ENCODE measurements at regions not wholly inside any gene's neighbourhood (a gene's known extent, or its start where the extent isn't known, plus 50 kb on each side); places are given as distances from the start of the nearest gene placed in this dataset.

DNA sequence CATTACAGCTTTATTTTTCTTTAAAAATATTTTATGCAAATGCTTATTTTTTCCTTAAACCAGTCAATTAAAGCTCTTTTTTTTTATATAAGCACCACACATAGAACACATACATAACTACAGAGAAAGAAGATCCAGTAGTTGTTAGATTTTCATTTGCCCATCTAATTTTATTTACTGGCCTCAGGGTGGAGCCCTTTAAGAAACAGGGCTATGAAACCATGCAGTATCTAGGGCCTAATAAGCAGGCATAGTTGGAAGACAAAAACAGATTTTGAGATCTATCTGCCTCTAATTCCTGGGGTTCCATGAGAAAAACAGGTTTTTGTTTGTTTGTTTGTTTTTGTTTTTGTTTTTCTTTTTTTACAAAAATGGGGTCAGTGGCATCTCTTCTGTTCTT lies 120.6 kb downstream of the BCHE start:
- TF ChIP-seq, protein P1, sequence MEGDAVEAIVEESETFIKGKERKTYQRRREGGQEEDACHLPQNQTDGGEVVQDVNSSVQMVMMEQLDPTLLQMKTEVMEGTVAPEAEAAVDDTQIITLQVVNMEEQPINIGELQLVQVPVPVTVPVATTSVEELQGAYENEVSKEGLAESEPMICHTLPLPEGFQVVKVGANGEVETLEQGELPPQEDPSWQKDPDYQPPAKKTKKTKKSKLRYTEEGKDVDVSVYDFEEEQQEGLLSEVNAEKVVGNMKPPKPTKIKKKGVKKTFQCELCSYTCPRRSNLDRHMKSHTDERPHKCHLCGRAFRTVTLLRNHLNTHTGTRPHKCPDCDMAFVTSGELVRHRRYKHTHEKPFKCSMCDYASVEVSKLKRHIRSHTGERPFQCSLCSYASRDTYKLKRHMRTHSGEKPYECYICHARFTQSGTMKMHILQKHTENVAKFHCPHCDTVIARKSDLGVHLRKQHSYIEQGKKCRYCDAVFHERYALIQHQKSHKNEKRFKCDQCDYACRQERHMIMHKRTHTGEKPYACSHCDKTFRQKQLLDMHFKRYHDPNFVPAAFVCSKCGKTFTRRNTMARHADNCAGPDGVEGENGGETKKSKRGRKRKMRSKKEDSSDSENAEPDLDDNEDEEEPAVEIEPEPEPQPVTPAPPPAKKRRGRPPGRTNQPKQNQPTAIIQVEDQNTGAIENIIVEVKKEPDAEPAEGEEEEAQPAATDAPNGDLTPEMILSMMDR (IDR thresholded peaks at IDR 0.05; ENCODE audit: low read depth, low read length, missing control alignments), result no peak
- no peak overlapping the region for H3K4me3 ChIP-seq (replicated peaks; ENCODE audit: low read depth, low read length)
- no peak for DNase-seq (ENCODE audit: extremely low read depth, low read depth)

- H3K4me3 ChIP-seq (replicated peaks; ENCODE audit: low read depth, low read length), result no peak overlapping the region
- no peak for DNase-seq (ENCODE audit: extremely low read depth, low read depth)
- TF ChIP-seq, protein P1 (IDR thresholded peaks at IDR 0.05; ENCODE audit: low read depth, low read length, missing control alignments), result no peak
Observed at GRCh38 chr3:165713479-165713878, 123.7 kb downstream of the BCHE start.

DNA sequence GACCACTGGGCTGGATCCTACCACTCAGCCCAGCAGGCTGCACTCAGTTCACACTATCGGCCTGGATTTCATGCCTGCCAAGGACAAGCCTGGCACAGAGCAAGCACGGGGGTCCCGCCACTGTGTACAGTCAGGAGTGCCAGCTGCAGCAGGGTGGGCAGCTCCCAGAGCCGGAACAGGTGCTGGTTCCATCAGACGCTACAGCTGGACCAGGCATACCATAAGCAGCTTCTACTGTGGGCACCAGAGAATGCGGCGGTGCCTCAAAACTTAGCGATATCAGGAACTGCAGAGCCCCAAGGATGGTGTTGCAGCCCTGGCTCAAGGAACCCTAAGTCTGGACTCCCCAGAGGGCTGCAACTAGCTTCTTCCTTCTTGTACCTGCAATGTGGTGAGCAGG lies 124.8 kb downstream of the BCHE start:
- no peak overlapping the region for H3K4me3 ChIP-seq (replicated peaks; ENCODE audit: low read depth, low read length)
- TF ChIP-seq, protein P1 (IDR thresholded peaks at IDR 0.05; ENCODE audit: low read depth, low read length, missing control alignments), result no peak
- DNase-seq (ENCODE audit: extremely low read depth, low read depth), result no peak

GRCh38 chr3:165697910-165698309 lies 139.3 kb downstream of the BCHE start:
- DNase-seq (ENCODE audit: extremely low read depth, low read depth), result no peak
- TF ChIP-seq, protein P1 (IDR thresholded peaks at IDR 0.05; ENCODE audit: low read depth, low read length, missing control alignments), result no peak
- no peak overlapping the region for H3K4me3 ChIP-seq (replicated peaks; ENCODE audit: low read depth, low read length)

- TF ChIP-seq, protein P1 (IDR thresholded peaks at IDR 0.05; ENCODE audit: low read depth, low read length, missing control alignments), result no peak
- no peak overlapping the region for H3K4me3 ChIP-seq (replicated peaks; ENCODE audit: low read depth, low read length)
- no peak for DNase-seq (ENCODE audit: extremely low read depth, low read depth)
Observed at GRCh38 chr3:165696496-165696895, 140.7 kb downstream of the BCHE start.

DNA sequence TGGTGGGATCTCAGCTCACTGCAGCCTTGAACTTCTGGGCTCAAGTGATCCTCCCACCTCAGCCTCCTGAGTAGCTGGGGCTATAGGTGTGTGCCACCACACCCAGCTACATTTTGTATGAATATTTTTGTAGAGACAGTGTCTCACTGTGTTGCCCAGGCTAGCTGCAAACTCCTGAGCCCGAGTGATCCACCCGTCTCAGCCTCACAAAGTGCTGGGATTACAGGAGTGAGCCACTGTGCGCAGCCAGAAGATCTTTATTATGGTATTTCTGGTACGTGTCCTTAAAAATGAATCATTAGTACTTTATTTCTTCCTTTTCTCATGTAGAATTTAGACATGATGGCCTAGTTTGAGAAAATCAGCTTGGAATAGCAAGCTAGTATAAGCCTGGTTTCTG lies 153.3 kb downstream of the BCHE start:
- DNase-seq (ENCODE audit: extremely low read depth, low read depth), result no peak
- TF ChIP-seq, protein P1 (IDR thresholded peaks at IDR 0.05; ENCODE audit: low read depth, low read length, missing control alignments), result no peak
- no peak overlapping the region for H3K4me3 ChIP-seq (replicated peaks; ENCODE audit: low read depth, low read length)

DNA sequence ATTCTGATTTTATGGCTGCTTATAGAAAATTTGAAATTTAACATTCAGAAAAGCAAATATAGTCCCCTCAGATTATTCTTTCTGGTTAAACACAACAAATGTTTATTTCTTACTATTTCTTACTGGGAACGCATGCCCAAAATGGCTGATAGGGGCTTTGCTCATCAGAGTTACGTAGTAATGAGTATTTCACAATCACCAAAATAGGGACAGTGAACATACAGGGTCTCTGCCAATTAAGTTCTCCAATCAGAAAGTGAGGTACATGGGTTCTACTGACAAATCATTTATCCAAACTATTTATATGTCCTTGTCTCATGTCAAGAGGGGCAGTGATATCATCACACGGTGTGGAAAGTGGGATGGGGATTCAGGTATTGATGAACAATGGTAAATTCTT lies 154.5 kb downstream of the BCHE start:
- no peak for DNase-seq (ENCODE audit: extremely low read depth, low read depth)
- TF ChIP-seq, protein P1 (IDR thresholded peaks at IDR 0.05; ENCODE audit: low read depth, low read length, missing control alignments), result no peak
- H3K4me3 ChIP-seq (replicated peaks; ENCODE audit: low read depth, low read length), result no peak overlapping the region
